Uterus (tissue), 2 donors: ENCODE measurements at regions not wholly inside any gene's neighbourhood (a gene's known extent, or its start where the extent isn't known, plus 50 kb on each side); places are given as distances from the start of the nearest gene placed in this dataset.

ENCODE experiments used
- CTCF ChIP-seq, 4 experiments: fragments of 200-600 bp in 2 of 4; fragments of 450-650 bp in 2 of 4; sonication (generic) in 2 of 4; IDR thresholded peaks; one replicate each; pipeline ENCODE4 v1.5.1; 2016 to 2019; ENCODE audit warnings: antibody characterized with exemption in 4 of 4, mild to moderate bottlenecking in 2 of 4, moderate library complexity in 1 of 4
- POLR2A ChIP-seq, 2 donors: fragments of 450-650 bp; IDR thresholded peaks; one replicate each; pipeline ENCODE4 v1.6.1; 2016; ENCODE audit warnings: antibody characterized with exemption in 2 of 2, mild to moderate bottlenecking in 1 of 2, moderate library complexity in 1 of 2

- no peak for TF ChIP-seq POLR2A (IDR thresholded peaks at IDR 0.05)
- TF ChIP-seq CTCF (IDR thresholded peaks at IDR 0.05), result no peak
These were observed 69.9 kb downstream of the MRPL14 start for GRCh38 chr6:44057238-44057930.
